ENCODE measurements at regions not wholly inside any gene's neighbourhood (a gene's known extent, or its start where the extent isn't known, plus 50 kb on each side); places are given as distances from the start of the nearest gene placed in this dataset.
"Not testable (repeated sequence)": the region's sequence is repeated elsewhere in the genome, so short reads cannot be mapped to it uniquely, and the experiment has no call there.

GRCh38 chr15:67918205-67918861, 78.5 kb upstream of the RNU6-1 start:
- DNase-seq (ENCODE audit: low spot score), result no peak

GRCh38 chr15:67920524-67921240, 80.8 kb upstream of the RNU6-1 start:
- DNase-seq (ENCODE audit: low spot score), result peak; percentile 59

- DNase-seq (ENCODE audit: low spot score), result no peak
Measured at GRCh38 chr15:67922106-67922675, 82.3 kb upstream of the RNU6-1 start.

- DNase-seq (ENCODE audit: low spot score), result peak; percentile 89
Measured at GRCh38 chr15:67922971-67923945, 83.4 kb upstream of the RNU6-1 start.

- no peak for DNase-seq (ENCODE audit: low spot score)
Measured at GRCh38 chr15:67924359-67924974, 84.6 kb upstream of the RNU6-1 start.

- no peak for DNase-seq (ENCODE audit: low spot score)
Measured at GRCh38 chr15:67925182-67925581, 85.3 kb upstream of the RNU6-1 start.

- DNase-seq (ENCODE audit: low spot score), result peak; percentile 99
Measured at GRCh38 chr15:67927501-67928168, 87.8 kb upstream of the RNU6-1 start.

GRCh38 chr15:67928666-67929065, 88.8 kb upstream of the RNU6-1 start:
- peak; percentile 58 for DNase-seq (ENCODE audit: low spot score)

GRCh38 chr15:67930720-67931119, 90.9 kb upstream of the RNU6-1 start:
- DNase-seq (ENCODE audit: low spot score), result no peak

GRCh38 chr15:67931861-67932260, 92.0 kb upstream of the RNU6-1 start:
- DNase-seq (ENCODE audit: low spot score), result no peak

GRCh38 chr15:67934126-67934525, 94.3 kb upstream of the RNU6-1 start:
- DNase-seq (ENCODE audit: low spot score), result not testable (repeated sequence)

GRCh38 chr15:67935244-67935643, 95.4 kb upstream of the RNU6-1 start:
- DNase-seq (ENCODE audit: low spot score), result no peak

- DNase-seq (ENCODE audit: low spot score), result no peak
Measured at GRCh38 chr15:67936258-67936657, 96.4 kb upstream of the RNU6-1 start.

- DNase-seq (ENCODE audit: low spot score), result no peak
Measured at GRCh38 chr15:67937153-67937761, 97.4 kb upstream of the RNU6-1 start.

- not testable (repeated sequence) for DNase-seq (ENCODE audit: low spot score)
Measured at GRCh38 chr15:67939179-67939578, 99.3 kb upstream of the RNU6-1 start.

- DNase-seq (ENCODE audit: low spot score), result not testable (repeated sequence)
Measured at GRCh38 chr15:67939588-67940323, 99.9 kb upstream of the RNU6-1 start.

GRCh38 chr15:67940324-67940719, 100.5 kb upstream of the RNU6-1 start:
- DNase-seq (ENCODE audit: low spot score), result no peak

- DNase-seq (ENCODE audit: low spot score), result peak; percentile 79
Measured at GRCh38 chr15:67941648-67942310, 101.9 kb upstream of the RNU6-1 start.

- DNase-seq (ENCODE audit: low spot score), result no peak
Measured at GRCh38 chr15:67943475-67943874, 103.6 kb upstream of the RNU6-1 start.

Measured in umbilical cord (tissue), 1 donor.